GM18909 (cell line): ENCODE measurements at regions not wholly inside any gene's neighbourhood (a gene's known extent, or its start where the extent isn't known, plus 50 kb on each side); places are given as distances from the start of the nearest gene placed in this dataset.
"Not testable (repeated sequence)": the region's sequence is repeated elsewhere in the genome, so short reads cannot be mapped to it uniquely, and the experiment has no call there.

Experiments
- ATAC-seq: cut with Tn5 transposase; IDR thresholded peaks from one replicate; pipeline ENCODE4 v1.9.1; 2021; ENCODE audit warnings: mild to moderate bottlenecking; ENCODE audit not compliant: unreplicated experiment, poor library complexity

DNA sequence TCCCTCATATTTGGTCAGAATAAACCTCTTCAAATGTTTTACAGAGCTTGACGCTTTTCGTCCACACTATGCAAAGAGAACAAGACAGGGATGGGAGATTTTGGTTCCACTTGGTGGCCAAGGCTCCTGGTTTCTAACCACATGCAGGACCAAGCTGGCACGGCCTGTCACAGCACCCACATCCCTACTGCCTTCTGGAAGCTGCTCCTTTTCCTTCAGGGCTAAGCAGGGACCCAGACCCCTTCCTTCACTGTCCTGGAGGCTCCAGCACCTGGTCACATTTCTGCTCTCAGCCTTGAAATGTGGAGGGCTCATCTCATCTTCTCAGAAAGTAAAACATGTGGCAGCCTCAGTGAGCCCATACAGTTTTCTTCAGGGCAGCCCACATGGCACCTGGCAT, 50.4 kb upstream of the ARHGEF7 start:
- no peak for ATAC-seq

DNA sequence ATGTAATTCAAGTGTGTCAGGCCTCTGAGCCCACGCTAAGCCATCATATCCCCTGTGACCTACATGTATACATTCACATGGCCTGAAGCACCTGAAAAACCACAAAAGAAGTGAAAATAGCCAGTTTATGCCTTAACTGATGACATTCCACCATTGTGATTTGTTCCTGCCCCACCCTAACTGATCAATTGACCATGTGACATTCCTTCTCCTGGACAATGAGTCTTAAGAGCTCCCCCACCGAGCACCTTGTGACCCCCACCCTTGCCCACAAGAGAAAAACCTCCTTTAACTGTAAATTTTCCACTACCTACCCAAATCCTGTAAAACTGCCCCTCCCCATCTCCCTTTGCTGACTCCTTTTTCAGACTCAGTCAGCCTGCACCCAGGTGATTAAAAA, 52.1 kb upstream of the ARHGEF7 start:
- no peak for ATAC-seq

DNA sequence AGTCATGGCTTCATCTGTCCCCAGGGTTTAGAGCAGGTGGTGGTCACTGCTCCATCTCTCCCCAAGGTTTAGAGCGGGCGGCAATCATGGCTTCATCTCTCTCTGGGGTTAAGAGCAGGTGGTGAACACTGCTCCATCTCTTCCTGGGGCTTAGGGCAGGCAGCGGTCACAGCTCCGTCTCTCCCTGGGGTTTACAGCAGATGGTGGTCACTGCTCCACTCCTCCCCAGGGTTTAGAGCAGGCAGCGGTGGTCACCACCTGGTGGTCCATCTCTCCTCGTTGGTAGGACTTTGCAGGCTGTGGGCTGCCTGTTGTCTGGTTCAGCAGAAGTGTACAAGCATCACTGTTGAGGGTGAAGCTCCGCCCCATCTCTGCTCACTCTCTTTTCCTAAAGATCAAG, 52.8 kb upstream of the ARHGEF7 start:
- no peak for ATAC-seq

DNA sequence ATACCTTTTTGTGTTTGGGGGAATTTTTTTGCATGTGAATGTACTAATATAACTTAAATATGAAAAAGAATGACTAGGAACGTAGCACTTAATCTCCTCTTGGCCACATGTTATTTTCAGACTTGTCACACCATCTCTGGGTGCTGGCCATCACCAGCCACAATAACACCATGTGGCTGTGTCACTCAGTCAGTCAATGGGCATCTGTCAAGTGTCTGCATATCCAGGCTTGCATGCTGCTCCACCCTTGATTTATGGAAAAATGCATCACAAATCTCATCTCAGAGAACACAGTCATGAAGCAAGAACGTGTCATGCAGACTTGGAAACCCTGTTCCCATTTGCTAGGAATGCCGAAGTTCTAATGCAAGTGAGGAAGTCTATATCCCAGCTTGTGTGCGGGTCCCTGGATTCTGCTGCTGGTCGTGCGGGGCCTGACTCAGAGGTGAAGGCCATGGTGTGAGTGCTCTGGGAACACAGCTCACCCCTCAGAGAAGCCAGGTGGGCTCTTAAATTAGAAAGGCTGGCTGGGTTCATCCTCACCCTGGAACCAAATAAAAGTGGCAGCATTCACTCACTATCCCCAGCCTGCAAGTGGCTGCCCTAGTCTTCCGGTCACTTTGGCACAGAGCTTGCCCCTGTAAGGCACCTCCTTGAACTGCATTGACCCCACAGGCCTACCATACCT, 53.6 kb upstream of the ARHGEF7 start:
- no peak for ATAC-seq

DNA sequence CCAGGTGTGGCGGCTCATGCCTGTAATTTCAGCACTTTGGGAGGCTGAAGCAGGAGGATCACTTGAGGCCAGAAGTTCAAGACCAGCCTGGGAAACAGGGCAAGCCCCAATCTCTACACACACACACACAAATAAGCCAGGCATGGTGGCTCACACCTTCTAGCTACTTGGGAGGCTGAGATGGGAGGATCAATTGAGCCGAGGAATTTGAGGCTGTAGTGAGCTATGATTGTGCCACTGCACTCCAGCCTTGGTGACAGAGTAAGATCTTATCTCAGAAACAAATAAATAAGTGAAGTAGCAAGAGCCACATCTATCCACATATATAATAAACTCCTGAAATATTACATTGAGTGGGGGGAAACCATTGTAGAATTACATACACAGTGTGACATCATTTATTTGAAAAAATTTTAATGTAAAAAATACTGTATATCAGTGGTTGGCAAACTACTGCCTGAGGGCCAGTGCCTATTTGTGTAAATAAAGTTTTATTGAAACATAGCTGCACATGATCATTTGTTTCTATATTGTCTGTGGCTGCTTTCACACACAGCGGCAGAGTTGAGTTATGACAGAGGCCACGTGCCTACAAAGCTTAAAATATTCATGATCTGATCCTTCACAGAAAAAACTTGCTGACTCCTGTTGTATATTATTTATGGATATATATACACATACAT, 54.7 kb upstream of the ARHGEF7 start:
- ATAC-seq: no peak

DNA sequence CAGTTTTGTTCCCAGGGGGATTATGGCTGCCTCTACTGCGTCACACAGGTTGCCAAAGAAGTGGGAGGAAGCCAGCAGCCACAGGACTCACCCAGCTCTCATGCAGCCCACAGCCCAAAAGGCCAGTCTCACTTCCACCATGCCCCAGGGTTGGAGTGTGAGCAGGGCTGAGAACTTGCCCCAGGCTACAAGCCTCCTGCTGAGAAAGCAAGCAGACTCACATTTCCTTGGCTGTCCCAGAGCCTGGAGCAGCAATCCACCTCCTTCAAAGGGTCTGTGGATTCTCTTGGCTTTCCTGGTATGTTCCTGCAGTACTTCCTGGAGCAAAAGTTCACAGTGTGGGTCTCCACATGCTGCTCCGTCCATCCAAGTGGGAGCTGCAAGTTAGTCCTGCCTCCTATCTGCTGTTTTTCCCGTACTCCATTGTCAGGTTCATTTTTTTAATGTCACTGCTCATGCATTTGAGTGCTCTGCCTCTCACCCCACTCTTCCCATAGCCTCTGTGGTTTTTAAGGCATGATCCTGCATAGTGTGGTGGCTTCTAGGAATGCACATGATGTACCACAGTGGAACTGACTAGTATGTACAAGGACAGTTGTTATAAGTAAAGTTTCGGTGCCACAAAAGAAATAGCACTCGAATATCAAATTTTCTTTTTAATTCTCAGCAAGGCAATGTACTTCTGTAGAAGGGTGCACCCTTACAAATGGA, 56.2 kb upstream of the ARHGEF7 start:
- ATAC-seq: no peak

DNA sequence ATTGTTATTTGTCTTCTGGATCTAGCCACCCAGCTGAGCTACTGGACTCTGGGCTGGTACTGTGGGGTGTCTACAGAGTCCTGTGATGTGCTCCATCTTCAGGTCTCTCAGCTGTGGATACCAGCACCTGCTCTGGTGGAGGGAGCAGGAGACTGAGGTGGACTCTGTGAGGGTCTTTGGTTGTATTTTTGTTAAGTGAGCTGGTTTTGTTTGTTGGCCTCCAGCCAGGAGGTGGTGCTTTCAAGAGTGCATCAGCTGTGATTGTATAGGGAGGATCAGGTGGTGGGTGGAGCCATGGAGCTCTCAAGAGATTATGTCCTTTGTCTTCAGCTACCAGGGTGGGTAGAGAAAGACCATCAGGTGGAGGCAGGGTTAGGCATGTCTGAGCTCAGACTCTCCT, 56.8 kb upstream of the ARHGEF7 start:
- ATAC-seq: not testable (repeated sequence)

DNA sequence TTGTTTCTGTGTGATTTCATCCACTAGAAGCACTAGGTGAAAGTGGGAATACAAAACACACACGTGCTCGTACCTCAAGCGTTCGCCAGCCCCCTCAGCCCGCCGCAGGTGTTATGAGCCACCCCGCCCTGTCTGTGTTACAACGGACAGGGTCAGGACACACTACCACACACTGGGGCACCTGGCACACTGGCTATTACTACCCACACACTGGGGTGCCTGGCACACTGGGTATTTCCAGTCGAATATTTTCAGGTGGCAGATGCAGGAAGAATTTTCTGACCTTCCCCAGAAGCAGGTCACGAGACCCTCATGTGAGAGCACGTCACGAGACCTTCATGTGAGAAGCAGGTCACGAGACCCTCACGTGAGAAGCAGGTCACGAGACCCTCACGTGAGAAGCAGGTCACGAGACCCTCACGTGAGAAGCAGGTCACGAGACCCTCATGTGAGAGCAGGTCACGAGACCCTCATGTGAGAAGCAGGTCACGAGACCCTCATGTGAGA, 63.3 kb upstream of the ARHGEF7 start:
- not testable (repeated sequence) for ATAC-seq

DNA sequence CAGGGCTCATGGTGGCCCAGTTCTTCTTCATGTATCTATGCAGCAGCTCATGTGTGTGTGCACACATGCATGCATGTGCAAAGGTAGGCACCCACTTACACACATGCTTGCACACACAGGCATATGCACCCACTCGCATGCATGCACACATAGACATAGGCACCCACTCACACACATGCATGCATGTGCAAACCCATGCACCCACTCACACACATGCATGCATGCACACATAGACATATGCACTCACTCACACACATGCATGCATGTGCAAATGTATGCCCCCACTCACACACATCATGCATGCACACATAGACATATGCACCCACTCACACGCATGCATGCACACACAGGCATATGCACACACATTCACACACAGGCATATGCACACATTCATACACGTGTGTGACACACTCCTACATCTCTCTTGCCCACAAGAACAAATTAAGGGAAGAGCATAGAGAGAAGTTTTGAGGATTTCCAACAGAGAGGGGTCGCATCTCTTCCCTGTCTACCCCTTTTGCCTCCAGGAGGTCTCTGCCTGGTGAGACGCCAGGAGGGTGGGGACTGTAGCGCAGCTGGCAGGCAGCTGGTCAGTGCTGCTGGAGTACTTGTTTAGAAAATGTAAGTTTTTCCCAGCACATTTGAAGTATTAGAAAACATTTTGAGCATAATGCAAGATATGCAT, 63.9 kb upstream of the ARHGEF7 start:
- ATAC-seq: no peak

DNA sequence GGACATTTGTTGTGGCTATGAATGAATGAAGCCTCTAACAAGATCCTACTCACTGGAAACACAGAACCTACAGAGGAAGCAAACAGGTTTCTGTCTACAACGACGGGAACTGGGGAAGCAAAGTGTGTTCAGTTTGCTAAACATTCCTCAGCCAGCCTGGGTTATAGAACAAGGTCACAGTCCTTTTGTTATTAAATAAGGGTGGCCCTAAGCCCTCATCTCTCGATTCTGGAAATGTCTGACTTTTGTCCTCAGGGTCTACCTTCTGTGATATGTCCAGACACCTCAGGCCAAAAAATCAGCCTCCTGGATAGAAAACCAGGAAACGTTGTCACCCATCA, 64.6 kb upstream of the ARHGEF7 start:
- no peak for ATAC-seq

DNA sequence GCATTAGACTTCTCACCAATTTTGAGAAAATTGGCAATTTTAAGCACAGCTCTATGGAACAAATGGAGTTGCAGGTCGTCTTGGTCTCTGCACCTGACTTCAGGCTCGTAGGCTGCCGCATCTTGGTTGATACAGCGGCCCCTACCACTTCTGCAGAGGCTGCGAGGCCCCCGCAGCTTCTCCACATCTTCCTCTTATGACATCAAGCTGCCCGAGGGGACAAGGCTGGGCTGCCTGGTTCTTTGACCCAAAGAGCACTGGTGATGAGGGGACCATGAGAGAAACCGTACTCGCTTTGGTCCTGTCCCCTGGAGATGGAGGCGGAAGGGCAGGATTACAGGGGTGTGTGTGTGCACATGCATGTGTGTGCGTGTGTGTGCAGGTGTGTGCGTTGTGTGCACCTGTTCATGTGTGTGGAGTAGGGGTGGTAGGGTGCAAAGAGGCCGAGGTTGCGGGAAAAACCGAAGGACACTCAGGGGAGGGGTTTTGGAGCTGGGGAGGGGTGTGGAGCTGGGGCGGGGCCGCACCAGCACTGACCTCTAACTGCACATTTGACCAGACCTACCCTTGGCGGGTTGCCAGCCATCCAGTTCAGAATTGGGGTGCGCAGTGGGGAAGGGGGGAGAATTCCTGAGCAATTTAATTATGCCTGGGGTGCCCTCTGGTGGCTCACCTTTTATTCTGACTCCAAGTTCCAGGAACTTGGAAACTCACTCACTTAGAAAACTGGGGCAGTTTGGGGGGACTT, 65.1 kb upstream of the ARHGEF7 start:
- ATAC-seq: no peak

DNA sequence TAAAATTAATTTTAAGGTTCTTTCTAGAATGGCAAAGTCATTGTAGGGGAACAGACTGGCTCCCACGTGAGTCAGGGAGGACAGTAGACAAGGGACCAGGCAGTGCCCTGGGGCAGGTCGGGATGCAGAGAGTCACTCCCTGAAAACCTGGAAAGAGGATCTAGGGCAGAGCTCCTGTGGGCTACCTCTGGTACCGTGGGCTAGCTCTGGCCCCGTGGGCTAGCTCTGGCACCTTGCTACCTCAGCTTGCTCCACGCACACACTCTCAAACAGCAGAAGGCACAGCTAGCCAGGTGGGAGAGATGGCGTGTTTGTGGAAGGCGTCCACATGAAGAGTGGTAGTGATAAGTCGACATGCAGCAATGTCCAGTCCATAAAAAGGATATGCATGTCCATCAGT, 66.7 kb upstream of the ARHGEF7 start:
- ATAC-seq: no peak

DNA sequence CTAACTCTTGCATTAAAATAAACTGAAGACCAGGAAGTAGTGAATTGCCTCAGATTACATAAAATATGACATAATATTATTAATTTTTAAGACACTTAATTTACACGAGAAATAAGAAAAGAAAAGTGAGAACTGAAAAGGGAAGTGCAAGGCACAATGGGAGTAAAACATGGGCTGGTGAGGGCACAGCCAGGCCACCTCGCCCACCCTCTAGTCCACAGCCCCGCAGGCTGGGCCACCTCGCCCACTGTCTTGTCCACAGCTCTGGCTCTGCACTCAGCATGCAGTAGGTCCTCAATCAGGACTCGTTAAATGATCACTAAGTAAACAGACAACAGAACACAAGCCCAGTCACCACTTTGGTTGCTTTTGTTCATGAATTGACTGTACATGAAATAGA, 67.8 kb upstream of the ARHGEF7 start:
- ATAC-seq: no peak

DNA sequence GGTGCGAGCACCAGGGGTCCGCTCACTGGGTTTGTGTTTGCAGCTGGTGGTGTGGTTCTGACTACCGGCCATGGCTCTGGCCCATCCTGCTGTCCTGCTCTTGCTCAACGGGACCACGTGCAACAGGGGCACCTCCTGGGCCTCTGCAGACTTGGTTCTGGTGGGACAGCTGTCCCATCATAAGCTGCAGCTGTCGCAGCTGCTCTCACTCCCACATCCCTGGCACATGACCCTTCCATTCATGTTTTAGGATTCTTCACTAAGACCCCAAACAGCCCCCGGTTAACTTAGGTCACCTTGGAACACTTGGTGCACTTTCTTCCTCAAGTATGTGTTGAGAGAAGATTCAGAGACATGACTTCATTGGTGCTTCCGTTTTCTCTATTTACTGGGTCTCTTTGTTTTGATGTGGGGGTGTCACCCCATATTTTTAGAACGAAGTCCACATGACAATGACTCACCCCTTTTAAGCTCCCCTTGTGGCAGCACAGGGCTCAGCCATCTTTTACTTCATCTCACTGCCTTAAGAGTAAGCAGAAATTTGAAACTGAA, 68.4 kb upstream of the ARHGEF7 start:
- ATAC-seq: peak; percentile 61

DNA sequence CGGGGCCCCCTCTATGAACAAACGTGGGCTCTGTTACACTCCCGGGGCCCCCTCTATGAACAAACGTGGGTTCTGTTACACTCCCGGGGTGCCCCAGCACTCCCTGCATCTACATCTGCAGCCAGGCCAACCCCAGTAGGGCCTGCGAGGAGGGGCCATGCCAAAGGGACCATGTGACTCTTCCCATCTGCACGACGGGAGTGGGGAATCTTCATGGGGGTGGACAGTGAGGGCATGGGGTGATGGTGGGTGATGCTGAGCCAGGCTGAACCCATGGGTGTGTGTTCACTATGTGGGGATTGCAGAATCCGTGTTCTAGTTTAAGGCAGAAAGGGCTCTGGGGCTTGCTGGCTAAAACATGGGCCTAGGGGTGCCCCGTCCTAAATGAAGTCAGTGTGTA, 69.9 kb upstream of the ARHGEF7 start:
- ATAC-seq: no peak

DNA sequence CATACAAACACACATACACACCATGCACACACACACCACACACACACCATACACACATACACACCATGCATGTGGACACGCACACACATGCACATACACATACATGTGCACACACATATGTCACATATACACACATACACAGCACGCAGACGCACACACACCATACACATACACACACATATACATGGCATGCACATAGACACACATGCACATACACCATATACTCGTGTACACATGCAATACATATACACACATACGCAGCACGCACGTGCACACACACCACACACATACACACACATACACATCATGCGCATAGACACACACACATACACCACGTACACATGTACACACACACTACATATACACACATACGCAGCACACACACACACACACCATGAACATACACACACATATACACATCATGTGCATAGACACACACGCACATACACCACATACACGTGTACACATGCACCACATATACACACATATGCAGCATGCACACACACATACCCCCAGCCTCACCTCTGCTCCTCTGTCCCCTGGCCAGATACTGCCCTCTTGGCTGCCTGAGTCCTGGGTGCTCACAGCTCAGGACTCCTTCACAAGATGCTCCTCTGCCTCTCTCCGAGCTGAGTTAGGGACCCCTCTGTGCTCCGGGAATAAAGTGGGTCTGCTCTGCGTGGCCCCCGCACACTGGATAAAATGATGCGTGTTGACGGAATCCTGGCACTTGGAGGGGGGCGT, 70.9 kb upstream of the ARHGEF7 start:
- no peak for ATAC-seq

DNA sequence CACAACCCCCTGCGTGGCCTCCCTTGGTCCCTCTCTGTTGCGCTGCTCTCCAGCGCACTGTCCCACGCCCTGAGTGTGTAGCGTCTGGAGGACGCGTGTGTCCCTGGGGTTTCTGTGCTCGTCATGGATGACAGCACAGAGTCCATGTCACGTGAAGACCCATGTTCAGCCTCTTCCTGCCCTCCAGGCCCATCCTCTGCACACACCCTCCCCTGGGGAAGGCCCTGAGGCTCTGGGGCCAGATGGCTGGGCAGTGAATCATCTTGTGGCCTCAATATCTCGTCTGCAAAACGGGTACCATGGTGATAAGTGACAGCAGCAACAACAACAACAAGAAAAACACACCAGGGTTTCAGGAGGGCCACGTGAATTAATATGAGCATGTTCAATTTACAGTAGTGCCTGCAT, 71.5 kb upstream of the ARHGEF7 start:
- ATAC-seq: no peak

DNA sequence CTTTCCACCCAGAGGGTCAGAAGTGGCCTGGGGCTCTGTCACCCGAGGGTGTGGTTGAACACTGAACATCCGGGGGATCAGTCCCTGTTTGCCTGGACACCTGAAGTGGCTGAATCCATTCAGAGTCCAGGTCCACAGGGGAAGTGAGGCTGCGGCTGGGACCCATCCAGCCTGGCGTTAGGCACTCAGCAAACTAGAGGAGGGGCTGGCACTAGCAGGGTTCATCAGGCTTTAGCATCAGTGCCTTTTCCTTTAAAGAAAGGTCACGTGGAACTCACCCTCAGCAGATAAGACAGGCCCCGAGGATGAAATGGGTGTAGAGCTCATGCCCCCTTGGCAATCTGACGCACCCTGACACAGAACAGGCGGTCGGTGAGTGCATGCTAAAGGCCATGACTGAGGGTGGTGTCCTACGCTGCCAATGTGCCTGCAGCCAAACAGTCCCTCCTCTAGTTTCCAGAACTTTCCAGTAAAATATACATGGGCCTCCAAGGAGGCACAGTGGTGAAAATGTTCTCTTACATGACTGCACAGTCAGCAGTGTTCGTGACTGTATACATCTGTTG, 72.4 kb upstream of the ARHGEF7 start:
- ATAC-seq: no peak

DNA sequence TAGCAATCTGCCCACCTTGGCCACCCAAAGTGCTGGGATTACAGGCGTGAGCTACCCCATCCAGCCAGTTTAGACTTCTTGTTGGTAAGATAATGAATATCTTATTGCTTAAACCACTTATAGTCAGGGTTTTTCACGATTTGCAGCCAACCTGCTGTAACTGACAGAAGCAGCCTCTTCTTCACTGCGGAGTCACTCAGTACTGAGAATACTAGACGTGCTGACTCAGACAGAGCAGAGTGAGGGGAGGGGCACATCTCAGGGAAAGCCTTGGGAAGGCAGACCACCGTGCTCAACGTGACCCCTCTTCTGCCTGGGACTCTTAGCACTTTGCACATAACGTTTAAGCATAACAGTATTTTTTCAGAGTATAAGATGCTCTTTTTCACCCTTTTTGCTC, 74.3 kb upstream of the ARHGEF7 start:
- ATAC-seq: no peak
